HUES64 (cell line): ENCODE measurements at regions not wholly inside any gene's neighbourhood (a gene's known extent, or its start where the extent isn't known, plus 50 kb on each side); places are given as distances from the start of the nearest gene placed in this dataset.
"Not testable (repeated sequence)": the region's sequence is repeated elsewhere in the genome, so short reads cannot be mapped to it uniquely, and the experiment has no call there.

Experiments
- H3K27ac ChIP-seq: 2 replicates; pipeline ENCODE4 v1.7.0; 2013; ENCODE audit warnings: low read depth, low read length, inconsistent platforms
- H3K27me3 ChIP-seq: 2 replicates; pipeline ENCODE4 v1.6.1; 2013; ENCODE audit warnings: mild to moderate bottlenecking, low read length; ENCODE audit not compliant: insufficient read depth
- H3K36me3 ChIP-seq: 2 replicates; pipeline ENCODE4 v1.6.1; 2013; ENCODE audit warnings: mild to moderate bottlenecking, low read length; ENCODE audit not compliant: insufficient read depth
- H3K4me1 ChIP-seq: 2 replicates; pipeline ENCODE4 v1.6.1; 2013; ENCODE audit warnings: mild to moderate bottlenecking, low read length, moderate library complexity; ENCODE audit not compliant: insufficient read depth
- H3K4me3 ChIP-seq: 2 replicates; pipeline ENCODE4 v1.5.1; 2013; ENCODE audit warnings: mild to moderate bottlenecking, low read length, moderate library complexity
- H3K9ac ChIP-seq: 2 replicates; pipeline ENCODE4 v1.6.1; 2013; ENCODE audit warnings: mild to moderate bottlenecking, low read depth, low read length
- H3K9me3 ChIP-seq: 2 replicates; pipeline ENCODE4 v1.6.1; 2013; ENCODE audit warnings: low read depth, low read length; ENCODE audit not compliant: insufficient read depth
- WGBS: fragments of 150-250, 120-280 bp; methylation state at CpG from one replicate; pipeline ENCODE4 v1.1.7; 2013; ENCODE audit warnings: missing lambda C conversion rate; 5-methylcytosine and 5-hydroxymethylcytosine counted together

- not testable (repeated sequence) for H3K4me1 ChIP-seq, H3K36me3 ChIP-seq, H3K9ac ChIP-seq, H3K27ac ChIP-seq, H3K4me3 ChIP-seq, H3K27me3 ChIP-seq
- H3K9me3 ChIP-seq = peaks cover 28% of the 10 kb centered on the region
- WGBS = 98% methylated on average over 1 of the region's 1 CpG
Measured at GRCh38 chr2:33690686-33691085, 91.6 kb upstream of the FAM98A start.

- H3K27ac ChIP-seq = no peak overlapping the region
- H3K36me3 ChIP-seq = no peaks in the 10 kb centered on the region
- H3K4me1 ChIP-seq = peaks cover 19% of the 10 kb centered on the region
- H3K9me3 ChIP-seq = peaks cover 3% of the 10 kb centered on the region; the same call in 1 of the 2 replicates
- H3K9ac ChIP-seq = no peak overlapping the region
- no peak overlapping the region for H3K4me3 ChIP-seq
- 16% methylated on average over 1 of the region's 1 CpG for WGBS
- H3K27me3 ChIP-seq = no peaks in the 10 kb centered on the region
Measured at GRCh38 chr2:33681364-33681757, 82.3 kb upstream of the FAM98A start.

GRCh38 chr2:33680644-33681363, 81.7 kb upstream of the FAM98A start:
- H3K4me1 ChIP-seq = peaks cover 19% of the 10 kb centered on the region
- WGBS = 79% methylated on average over 12 of the region's 12 CpGs
- peaks cover 3% of the 10 kb centered on the region; the same call in 1 of the 2 replicates for H3K9me3 ChIP-seq
- H3K4me3 ChIP-seq = no peak overlapping the region
- H3K9ac ChIP-seq = no peak overlapping the region
- H3K36me3 ChIP-seq = no peaks in the 10 kb centered on the region
- H3K27me3 ChIP-seq = no peaks in the 10 kb centered on the region
- no peak overlapping the region for H3K27ac ChIP-seq

GRCh38 chr2:33678436-33678835, 79.3 kb upstream of the FAM98A start:
- no peak overlapping the region for H3K9ac ChIP-seq
- no peaks in the 10 kb centered on the region for H3K36me3 ChIP-seq
- H3K27ac ChIP-seq = no peak overlapping the region
- H3K27me3 ChIP-seq = no peaks in the 10 kb centered on the region
- no peak overlapping the region for H3K4me3 ChIP-seq
- H3K4me1 ChIP-seq = peaks cover 19% of the 10 kb centered on the region
- H3K9me3 ChIP-seq = no peaks in the 10 kb centered on the region
- WGBS = 11% methylated on average over 1 of the region's 1 CpG

GRCh38 chr2:33673937-33674336, 74.8 kb upstream of the FAM98A start:
- H3K4me3 ChIP-seq = no peak overlapping the region
- peaks cover 13% of the 10 kb centered on the region for H3K4me1 ChIP-seq
- 100% methylated on average over 1 of the region's 2 CpGs for WGBS
- no peak overlapping the region for H3K27ac ChIP-seq
- no peaks in the 10 kb centered on the region for H3K27me3 ChIP-seq
- no peak overlapping the region for H3K9ac ChIP-seq
- no peaks in the 10 kb centered on the region for H3K36me3 ChIP-seq
- H3K9me3 ChIP-seq = no peaks in the 10 kb centered on the region

- H3K27ac ChIP-seq = no peak overlapping the region
- H3K36me3 ChIP-seq = no peaks in the 10 kb centered on the region
- no peaks in the 10 kb centered on the region for H3K27me3 ChIP-seq
- peaks cover 3% of the 10 kb centered on the region for H3K4me1 ChIP-seq
- no CpG with 5 or more reads among the region's 1 CpG for WGBS
- H3K9me3 ChIP-seq = no peaks in the 10 kb centered on the region
- no peak overlapping the region for H3K4me3 ChIP-seq
- no peak overlapping the region for H3K9ac ChIP-seq
Measured at GRCh38 chr2:33672896-33673295, 73.8 kb upstream of the FAM98A start.

- no peaks in the 10 kb centered on the region for H3K9me3 ChIP-seq
- no peak overlapping the region for H3K27ac ChIP-seq
- 100% methylated on average over 1 of the region's 1 CpG for WGBS
- H3K4me1 ChIP-seq = no peaks in the 10 kb centered on the region
- no peak overlapping the region for H3K4me3 ChIP-seq
- no peaks in the 10 kb centered on the region for H3K36me3 ChIP-seq
- no peak overlapping the region for H3K9ac ChIP-seq
- no peaks in the 10 kb centered on the region for H3K27me3 ChIP-seq
Measured at GRCh38 chr2:33672389-33672788, 73.3 kb upstream of the FAM98A start.

- Histone ChIP-seq H3K4me3 (no peak overlapping the region), H3K9ac (no peak overlapping the region), H3K27ac (no peak overlapping the region), H3K27me3 (no peaks in the 10 kb centered on the region), H3K9me3 (0 out of 2 replicates have a peak, but pooled peaks cover 2% of the 10 kb centered on the region), H3K36me3 (no peaks in the 10 kb centered on the region; the same call in 1 of the 2 replicates), H3K4me1 (no peaks in the 10 kb centered on the region)
- WGBS = 98% methylated on average over 2 of the region's 2 CpGs
Measured at GRCh38 chr2:33671198-33671597, 72.1 kb upstream of the FAM98A start.

- H3K27ac ChIP-seq = no peak overlapping the region
- H3K9me3 ChIP-seq = peaks cover 8% of the 10 kb centered on the region
- H3K36me3 ChIP-seq = peaks cover 2% of the 10 kb centered on the region
- H3K27me3 ChIP-seq = no peaks in the 10 kb centered on the region
- H3K9ac ChIP-seq = no peak overlapping the region
- H3K4me3 ChIP-seq = no peak overlapping the region
- no peaks in the 10 kb centered on the region for H3K4me1 ChIP-seq
- 84% methylated on average over 3 of the region's 4 CpGs for WGBS
Measured at GRCh38 chr2:33670392-33670937, 71.4 kb upstream of the FAM98A start.

- Histone ChIP-seq H3K4me3 (no peak overlapping the region), H3K27ac (no peak overlapping the region), H3K4me1 (no peaks in the 10 kb centered on the region), H3K36me3 (peaks cover 18% of the 10 kb centered on the region), H3K9ac (no peak overlapping the region), H3K27me3 (no peaks in the 10 kb centered on the region), H3K9me3 (peaks cover 25% of the 10 kb centered on the region)
- WGBS = 90% methylated on average over 4 of the region's 4 CpGs
Measured at GRCh38 chr2:33666879-33667278, 67.8 kb upstream of the FAM98A start.

- H3K9me3 ChIP-seq = peaks cover 25% of the 10 kb centered on the region
- peaks cover 18% of the 10 kb centered on the region for H3K36me3 ChIP-seq
- no peak overlapping the region for H3K27ac ChIP-seq
- no peaks in the 10 kb centered on the region for H3K4me1 ChIP-seq
- H3K27me3 ChIP-seq = no peaks in the 10 kb centered on the region
- WGBS = 97% methylated on average over 1 of the region's 1 CpG
- H3K4me3 ChIP-seq = no peak overlapping the region
- no peak overlapping the region for H3K9ac ChIP-seq
Measured at GRCh38 chr2:33665039-33665438, 65.9 kb upstream of the FAM98A start.
